GM18520 (cell line): ENCODE measurements at regions not wholly inside any gene's neighbourhood (a gene's known extent, or its start where the extent isn't known, plus 50 kb on each side); places are given as distances from the start of the nearest gene placed in this dataset.
A peak's percentile ranks its signal among the peaks of the same experiment; 100 is the strongest.

Experiments
- ATAC-seq: cut with Tn5 transposase; IDR thresholded peaks from one replicate; pipeline ENCODE4 v1.9.1; 2021; ENCODE audit not compliant: unreplicated experiment

DNA sequence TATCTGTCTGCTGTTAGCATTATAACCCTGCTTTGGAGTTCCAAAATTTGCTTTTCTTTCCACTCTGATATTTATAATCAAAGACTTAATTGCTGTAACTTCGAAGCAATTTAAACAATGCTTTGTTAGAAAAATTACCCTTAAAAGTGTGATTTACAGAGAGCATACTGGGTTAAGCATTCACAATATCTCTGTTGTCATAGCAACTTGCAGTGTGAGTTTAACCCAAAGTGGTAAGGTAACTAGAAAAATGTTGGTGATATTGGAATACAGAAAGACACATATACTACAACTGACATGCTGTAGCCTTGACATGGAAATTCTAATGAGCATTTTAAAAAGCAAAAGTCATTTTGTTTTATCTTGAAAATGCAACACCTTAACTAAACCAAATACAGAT lies 70.4 kb upstream of the SMLR1 start:
- no peak for ATAC-seq

DNA sequence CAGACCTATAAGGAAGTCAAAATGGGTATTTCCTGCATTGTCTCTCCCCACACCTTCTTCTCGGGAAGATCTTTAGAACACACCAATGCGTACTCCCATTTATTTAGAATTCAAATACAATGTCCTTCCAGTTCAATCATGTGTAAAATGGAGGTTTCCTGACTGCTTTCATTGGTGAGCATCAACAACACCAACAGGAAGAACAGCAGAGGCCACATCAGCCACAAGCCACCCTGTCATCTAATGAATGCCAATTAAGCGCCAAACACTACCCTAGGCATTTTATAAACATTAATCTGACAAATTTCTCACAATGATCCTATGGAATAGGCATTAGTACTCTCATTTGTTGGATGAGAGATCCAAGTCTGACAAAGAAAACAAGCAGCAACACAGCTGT lies 68.4 kb upstream of the SMLR1 start:
- no peak for ATAC-seq

DNA sequence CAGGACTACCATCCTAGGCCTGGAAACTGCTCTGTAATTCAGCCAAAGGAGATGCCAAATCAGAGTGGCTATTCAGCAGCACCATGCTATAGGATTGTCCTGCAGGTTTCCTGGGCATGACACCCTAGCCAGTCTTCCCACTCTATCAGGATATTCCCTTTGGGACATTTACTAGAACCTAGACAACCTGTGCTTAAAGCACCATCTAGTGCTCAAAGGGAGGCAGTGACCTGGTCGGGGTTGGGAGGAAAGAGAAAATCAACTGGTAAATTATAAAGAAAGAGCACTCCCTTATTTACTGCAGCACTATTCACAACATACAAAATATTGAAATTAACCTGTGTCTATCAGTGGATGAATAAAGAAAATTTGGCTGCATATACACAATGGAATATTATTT lies 67.2 kb upstream of the SMLR1 start:
- ATAC-seq, result no peak

DNA sequence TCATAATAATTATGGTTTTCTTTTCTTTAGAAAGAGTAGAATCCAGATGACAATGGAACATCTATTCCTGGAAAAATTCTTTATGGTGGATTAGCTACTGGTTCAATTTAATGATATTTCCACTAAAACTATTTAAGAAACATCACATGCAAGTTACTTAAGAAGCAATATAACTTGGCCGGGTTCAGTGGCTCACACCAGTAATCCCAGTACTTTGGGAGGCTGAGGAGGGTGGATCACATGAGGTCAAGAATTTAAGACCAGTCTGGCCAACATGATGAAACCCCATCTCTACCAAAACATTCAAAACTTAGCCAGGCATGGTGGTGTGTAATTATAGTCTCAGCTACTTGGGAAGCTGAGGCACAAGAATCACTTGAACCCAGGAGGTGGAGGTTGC lies 65.9 kb upstream of the SMLR1 start:
- no peak for ATAC-seq

DNA sequence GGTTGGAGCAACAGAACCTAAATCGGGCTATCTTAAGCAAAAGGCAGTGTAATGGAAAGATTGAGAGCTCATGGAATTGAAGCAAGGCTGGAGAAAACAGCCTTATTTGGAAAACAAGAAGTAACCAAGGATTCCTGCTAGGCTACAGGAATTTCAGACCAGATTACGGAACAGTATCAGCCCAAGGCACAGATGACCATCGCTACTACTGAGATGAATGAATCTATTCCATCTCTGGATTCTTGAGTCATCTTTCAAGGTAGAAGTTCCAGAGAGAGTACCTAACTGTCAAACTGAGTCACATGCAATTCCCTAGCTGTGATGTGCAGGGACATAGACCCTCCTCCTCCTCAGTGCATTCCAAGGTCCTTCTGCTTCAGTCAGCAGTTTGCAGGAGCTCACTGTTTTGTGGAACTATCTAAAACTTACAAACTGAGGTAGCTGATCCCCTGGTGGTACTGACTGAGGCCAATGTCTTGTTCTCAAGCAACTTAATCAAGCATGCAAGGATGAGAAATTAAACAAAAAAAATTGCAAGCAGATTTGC lies 62.0 kb upstream of the SMLR1 start:
- no peak for ATAC-seq

DNA sequence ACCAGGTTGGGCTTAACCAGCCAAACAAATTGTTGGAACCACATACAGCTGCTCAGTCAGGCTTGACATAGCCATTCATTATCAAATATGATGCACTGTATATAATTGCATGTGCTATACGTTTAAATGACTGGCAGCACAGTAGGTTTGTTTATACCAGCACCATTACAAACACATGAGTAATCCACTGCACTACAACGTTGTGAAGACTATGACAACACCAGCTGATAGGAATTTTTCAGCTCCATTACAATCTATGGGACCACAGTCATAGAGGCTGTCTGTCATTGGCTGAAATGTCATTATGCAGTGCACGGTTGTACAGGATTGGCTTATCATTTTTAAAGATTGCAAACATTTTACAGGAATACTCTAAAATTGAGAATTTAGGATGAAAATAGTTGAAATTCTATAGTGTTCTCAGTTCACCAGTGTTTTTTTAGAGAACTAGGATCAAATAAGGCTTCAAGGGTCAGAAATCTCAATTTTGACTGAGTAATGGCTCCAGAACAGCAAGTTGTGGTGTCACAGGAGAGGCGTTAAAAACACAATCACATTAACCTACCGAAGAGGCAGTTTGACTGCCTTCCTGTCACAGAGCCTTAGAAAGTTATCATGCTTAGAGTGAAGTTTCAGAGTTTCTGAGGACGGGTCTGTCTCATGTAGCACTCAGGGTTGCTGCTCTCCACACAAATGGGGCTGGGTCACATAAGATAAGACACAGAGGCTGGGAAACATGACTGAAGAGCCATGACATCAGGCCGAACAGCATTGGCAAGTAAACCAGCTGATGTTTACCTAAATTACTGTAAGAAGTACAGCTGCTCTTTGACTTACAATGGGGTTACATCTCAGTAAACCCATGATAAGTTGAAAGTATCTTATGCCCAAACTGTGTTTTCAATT lies 60.7 kb upstream of the SMLR1 start:
- ATAC-seq, result no peak

DNA sequence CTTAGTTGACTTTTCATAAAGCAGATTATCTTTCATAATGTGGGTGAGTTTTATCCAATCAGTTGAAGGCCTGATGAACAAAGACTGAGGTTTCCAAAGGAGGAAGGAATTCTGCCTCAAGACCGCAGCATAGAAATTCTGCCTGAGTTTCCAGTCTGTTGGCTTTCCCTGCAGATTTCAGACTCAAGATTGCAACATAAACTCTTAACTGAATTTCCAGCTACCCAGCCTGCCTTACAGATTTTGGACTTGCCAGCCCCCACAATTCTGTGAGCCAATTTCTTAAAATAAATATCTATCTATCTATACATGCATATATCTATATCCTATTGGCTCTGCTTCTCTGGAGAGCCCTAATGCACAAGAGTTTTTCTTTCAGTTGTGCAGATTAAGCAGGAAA lies 57.3 kb upstream of the SMLR1 start:
- ATAC-seq, result no peak

DNA sequence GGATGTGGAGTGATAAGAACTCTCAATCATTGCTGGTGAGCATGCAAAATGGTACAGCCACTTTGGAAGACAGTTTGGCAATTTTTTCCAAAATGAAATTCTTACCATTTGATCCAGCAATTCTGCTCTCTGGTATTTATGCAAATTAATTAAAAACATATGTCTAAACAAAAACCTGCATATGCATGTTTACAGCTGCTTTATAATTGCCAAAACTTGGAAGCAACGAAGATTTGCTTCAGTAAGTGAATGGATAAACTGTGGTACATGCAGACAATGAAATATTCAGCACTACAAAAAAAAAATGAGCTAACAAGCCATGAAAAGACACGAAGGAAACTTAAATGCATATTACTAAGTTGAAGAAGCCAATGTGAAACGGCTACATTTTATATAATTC lies 55.5 kb upstream of the SMLR1 start:
- no peak for ATAC-seq

DNA sequence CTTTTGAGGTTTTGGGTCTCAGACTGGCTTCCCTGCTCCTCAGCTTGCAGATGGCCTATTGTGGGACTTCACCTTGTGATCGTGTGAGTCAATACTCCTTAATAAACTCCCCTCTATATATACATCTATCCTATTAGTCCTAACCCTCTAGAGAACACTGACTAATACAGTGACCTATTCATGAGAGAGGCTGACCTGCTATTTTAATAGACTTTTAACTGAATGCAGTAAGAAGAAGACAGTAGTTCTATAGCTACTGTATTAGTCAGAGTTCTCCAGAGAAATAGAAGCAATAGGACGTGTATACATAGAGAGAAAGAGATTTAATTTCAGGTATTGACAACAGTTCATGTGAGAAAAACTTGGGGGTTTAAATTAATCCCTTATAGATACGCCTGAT lies 53.3 kb upstream of the SMLR1 start:
- no peak for ATAC-seq

DNA sequence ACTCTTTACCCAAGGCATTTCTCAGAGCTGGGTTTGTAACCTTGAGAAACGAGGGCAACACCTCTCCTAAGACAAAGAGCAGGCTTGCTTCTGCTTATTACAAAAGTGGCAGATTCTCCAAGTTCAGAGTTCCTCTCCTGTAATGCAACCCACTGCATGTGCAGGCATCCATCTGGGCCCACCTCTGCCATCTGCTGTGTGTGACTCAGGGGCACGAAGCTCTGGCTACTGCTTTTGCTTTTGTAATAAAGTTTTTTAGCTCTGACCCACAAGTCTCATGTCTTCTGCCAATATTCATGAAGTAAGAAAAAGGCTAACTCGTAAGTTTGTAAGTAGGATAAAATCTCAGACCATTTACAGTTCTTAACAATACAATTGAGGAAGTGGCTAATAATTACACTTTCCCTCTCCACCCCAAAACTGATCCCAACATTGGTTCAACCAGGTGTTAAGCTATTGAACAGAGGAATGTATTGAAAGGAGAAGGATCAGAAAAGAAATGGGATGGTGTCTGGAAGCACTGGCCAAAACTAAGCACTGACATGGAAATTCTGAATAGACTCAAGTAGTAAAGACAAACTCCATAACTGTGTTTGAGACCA lies 51.7 kb upstream of the SMLR1 start:
- no peak for ATAC-seq

DNA sequence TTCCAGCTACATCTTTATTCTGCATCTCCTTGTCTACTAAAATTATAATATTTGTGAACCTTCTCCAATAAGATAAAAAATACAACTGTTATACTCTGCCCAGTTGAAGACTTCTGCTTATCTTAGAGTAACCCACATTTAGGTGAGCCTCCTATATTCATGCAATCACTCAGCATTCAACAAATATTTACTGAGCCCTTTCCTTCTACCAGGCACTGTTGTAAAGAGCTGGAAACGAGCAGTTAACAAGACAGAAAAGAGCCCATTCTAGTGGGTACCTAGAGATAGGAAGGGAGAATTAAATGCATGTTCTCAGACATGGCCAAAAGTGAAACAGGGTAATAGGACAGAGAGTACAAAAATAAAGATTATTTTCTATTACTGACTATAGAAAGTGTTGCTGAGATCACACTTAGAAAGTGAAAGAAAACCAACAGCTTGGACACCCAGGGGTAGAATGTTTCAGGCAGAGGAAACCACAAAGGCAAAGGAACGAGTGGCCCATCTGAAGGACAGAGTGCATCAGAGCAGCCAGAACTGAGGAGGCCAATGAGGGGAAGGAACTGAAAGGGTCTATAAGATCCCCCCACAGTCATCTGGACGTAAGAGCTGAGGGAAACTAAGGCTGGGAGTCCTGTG lies 50.8 kb upstream of the SMLR1 start:
- ATAC-seq, result peak; percentile 87
